Lower leg skin (tissue), 4 donors: ENCODE measurements at regions not wholly inside any gene's neighbourhood (a gene's known extent, or its start where the extent isn't known, plus 50 kb on each side); places are given as distances from the start of the nearest gene placed in this dataset.
"Not testable (repeated sequence)": the region's sequence is repeated elsewhere in the genome, so short reads cannot be mapped to it uniquely, and the experiment has no call there.

Source experiments
- DNase-seq, 2 donors: peaks; one replicate each; pipeline ENCODE4 v3.0.0-alpha.2; 2019; ENCODE audit warnings: low spot score in 2 of 2
- H3K4me3 ChIP-seq: fragments of 200-600 bp; sonication (generic); 2 replicates; pipeline ENCODE4 v1.5.1; 2017; ENCODE audit warnings: mild to moderate bottlenecking, low read depth; ENCODE audit not compliant: poor library complexity, severe bottlenecking
- POLR2A ChIP-seq, 2 donors: fragments of 450-650 bp; IDR thresholded peaks; one replicate each; pipeline ENCODE4 v1.6.1; 2016 to 2017; ENCODE audit warnings: antibody characterized with exemption in 2 of 2, mild to moderate bottlenecking in 1 of 2, moderate library complexity in 1 of 2
- WGBS, 2 donors: methylation state at CpG; one replicate each; pipeline ENCODE4 v1.1.5; 2018; 5-methylcytosine and 5-hydroxymethylcytosine counted together
- intact Hi-C: fragments of 100-400 bp; cut with DNase I; formaldehyde crosslinking; loops from one replicate; pipeline ENCODE4 v1.15.0; 2023; ENCODE audit warnings: low total_unique reads
- TF ChIP-seq, protein P1 (sequence below), 3 donors: fragments of 450-650 bp; IDR thresholded peaks; one replicate each; pipeline ENCODE4 v1.5.1; 2016; ENCODE audit warnings: antibody characterized with exemption in 3 of 3, mild to moderate bottlenecking in 3 of 3, moderate library complexity in 2 of 3

DNA sequence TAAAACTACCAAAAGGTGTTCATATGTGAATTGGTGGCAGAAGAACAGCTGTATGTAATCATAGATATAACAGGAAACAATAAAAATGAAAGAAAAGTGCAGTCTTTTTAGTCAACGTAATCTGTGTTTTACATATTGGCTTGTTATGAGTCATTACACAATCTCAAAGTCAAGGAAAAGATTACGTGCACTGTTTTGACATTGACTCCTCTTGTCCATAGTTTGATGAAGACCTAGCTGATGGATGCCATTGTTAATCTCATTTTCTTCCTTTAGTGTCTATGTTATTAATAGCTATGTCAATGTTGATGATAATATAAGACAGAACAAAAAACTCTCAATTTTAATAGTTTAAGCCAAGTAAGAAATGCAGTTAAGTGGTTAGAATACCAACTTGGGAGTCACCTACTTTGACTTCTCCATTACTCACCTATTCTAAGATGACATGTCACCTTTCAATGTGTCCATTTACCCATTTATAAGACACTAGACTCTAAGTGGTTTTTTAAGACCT, 84.5 kb upstream of the SAMSN1 start:
- 27% methylated on average over 2 of the region's 2 CpGs for WGBS, 2 donors
- TF ChIP-seq, protein P1, sequence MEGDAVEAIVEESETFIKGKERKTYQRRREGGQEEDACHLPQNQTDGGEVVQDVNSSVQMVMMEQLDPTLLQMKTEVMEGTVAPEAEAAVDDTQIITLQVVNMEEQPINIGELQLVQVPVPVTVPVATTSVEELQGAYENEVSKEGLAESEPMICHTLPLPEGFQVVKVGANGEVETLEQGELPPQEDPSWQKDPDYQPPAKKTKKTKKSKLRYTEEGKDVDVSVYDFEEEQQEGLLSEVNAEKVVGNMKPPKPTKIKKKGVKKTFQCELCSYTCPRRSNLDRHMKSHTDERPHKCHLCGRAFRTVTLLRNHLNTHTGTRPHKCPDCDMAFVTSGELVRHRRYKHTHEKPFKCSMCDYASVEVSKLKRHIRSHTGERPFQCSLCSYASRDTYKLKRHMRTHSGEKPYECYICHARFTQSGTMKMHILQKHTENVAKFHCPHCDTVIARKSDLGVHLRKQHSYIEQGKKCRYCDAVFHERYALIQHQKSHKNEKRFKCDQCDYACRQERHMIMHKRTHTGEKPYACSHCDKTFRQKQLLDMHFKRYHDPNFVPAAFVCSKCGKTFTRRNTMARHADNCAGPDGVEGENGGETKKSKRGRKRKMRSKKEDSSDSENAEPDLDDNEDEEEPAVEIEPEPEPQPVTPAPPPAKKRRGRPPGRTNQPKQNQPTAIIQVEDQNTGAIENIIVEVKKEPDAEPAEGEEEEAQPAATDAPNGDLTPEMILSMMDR (IDR thresholded peaks at IDR 0.05): no peak
- no peak for TF ChIP-seq POLR2A (IDR thresholded peaks at IDR 0.05)
- intact Hi-C loops: no loop called here
- no peak overlapping the region for H3K4me3 ChIP-seq
- no peak for DNase-seq

DNA sequence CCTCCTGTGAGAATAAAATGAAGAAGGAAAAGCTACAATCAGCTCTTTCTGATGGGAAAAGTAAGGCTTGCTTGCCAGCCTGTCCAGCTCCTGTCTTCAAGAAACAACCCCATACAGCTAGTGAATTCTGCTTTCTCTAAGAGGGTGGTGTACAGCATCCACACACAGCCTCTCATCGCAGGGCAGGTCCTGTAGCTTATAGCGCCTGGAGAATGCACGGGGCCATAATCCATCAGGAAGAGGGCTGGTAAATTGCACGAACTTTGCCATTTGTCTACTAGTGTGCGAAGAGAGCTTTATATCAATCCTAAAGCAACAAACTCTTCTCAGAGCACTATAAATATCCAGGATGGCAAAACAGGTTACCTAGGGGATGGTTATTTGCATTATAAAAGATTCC, 83.3 kb upstream of the SAMSN1 start:
- DNase-seq: no peak
- intact Hi-C loops: no loop called here
- TF ChIP-seq POLR2A (IDR thresholded peaks at IDR 0.05): no peak
- TF ChIP-seq, protein P1 (IDR thresholded peaks at IDR 0.05): no peak
- no peak overlapping the region for H3K4me3 ChIP-seq
- whole genome bisulfite sequencing, 2 donors: 66 to 77% methylated on average over 5 of the region's 5 CpGs

DNA sequence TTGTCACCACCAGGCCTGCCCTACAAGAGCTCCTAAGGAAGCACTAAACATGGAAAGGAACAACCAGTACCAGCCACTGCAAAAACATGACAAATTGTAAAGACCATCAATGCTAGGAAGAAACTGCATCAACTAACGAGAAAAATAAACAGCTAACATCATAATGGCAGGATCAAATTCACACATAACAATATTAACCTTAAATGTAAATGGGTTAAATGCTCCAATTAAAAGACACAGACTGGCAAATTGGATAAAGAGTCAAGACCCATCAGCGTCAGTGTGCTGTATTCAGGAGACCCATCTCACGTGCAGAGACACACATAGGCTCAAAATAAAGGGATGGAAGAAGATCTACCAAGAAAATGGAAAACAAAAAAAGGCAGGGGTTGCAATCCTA, 77.0 kb upstream of the SAMSN1 start:
- DNase-seq, intact Hi-C loops, H3K4me3 ChIP-seq: not testable (repeated sequence)
- 79 to 86% methylated on average over 3 of the region's 3 CpGs for WGBS, 2 donors

DNA sequence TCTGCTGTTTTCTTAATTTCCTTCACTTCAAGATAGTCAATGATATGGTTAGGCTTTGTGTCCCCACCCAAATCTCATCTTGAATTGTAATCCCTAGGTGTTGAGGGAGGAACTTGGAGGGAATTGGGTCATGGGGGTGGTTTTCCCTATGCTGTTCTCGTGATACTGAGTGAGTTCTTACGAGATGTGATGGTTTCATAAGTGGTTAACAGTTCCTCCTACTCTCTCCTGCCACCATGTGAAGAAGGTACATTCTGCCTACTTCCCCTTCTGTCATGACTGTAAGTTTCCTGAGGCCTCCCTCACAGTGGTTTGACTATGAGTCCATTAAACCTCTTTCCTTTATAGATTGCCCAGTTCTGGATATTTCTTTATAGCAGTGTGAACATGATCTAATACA, 74.0 kb upstream of the SAMSN1 start:
- 35 to 84% methylated on average over 2 of the region's 2 CpGs for WGBS, 2 donors
- intact Hi-C loops: no loop called here
- no peak for DNase-seq

DNA sequence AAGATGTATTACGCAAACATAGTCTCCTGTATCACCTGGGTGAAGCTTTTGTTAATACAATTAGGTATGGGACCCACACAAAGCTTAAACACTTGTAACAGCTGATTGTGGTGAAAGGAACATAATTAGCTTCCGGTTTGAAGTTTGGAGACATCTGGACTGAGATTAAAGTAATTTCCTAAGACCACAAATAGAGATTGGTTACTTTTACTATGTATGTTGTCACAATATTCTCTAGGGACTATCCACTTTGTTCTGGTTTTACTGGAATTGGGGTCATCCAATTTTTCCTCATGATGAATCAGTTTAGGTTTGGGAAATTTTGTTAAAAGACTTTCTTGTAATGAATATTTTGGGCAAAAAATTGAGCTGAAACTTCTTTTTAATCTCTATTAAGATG, 71.8 kb upstream of the SAMSN1 start:
- TF ChIP-seq POLR2A (IDR thresholded peaks at IDR 0.05): no peak
- TF ChIP-seq, protein P1 (IDR thresholded peaks at IDR 0.05): no peak
- H3K4me3 ChIP-seq: no peak overlapping the region
- 58 to 62% methylated on average over 2 of the region's 2 CpGs for WGBS, 2 donors
- intact Hi-C loops: no loop called here
- no peak for DNase-seq

More for the DNA sequence above, 74.0 kb upstream of the SAMSN1 start:
- no peak for TF ChIP-seq POLR2A (IDR thresholded peaks at IDR 0.05)
- TF ChIP-seq, protein P1 (IDR thresholded peaks at IDR 0.05): no peak
- H3K4me3 ChIP-seq: no peak overlapping the region

DNA sequence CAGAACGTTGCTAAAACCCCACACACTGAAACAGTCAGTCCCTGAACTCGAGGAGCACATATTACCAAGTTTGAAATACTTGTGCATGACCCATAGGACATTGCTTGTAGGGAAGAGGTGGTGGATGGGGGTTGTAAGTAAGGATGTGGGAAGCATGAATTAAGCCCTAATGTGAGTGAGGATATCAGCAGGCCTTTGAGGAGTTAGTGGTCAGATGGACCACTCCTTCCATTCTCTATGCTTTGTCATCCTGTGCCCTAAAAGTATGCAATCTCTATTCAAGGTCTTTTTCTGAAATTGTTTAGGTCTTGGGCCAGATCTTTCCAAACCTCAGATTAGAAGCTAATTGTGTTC, 70.9 kb upstream of the SAMSN1 start:
- no peak overlapping the region for H3K4me3 ChIP-seq
- TF ChIP-seq POLR2A (IDR thresholded peaks at IDR 0.05): no peak
- TF ChIP-seq, protein P1 (IDR thresholded peaks at IDR 0.05): no peak
- WGBS, 2 donors: 49 to 65% methylated on average over 2 of the region's 2 CpGs
- intact Hi-C loops: no loop called here
- no peak for DNase-seq
